HCT116 (cell line): ENCODE measurements at regions not wholly inside any gene's neighbourhood (a gene's known extent, or its start where the extent isn't known, plus 50 kb on each side); places are given as distances from the start of the nearest gene placed in this dataset.

ENCODE experiments used
- EZH2 ChIP-seq: fragments of 200-600 bp; sonication (generic); IDR thresholded peaks from 2 replicates; pipeline ENCODE4 v1.6.1; 2017; ENCODE audit warnings: antibody characterized with exemption, mixed run types
- EZH2phosphoT487 ChIP-seq: fragments of 200-600 bp; IDR thresholded peaks from 2 replicates; pipeline ENCODE4 v1.6.1; 2018; ENCODE audit warnings: antibody characterized with exemption, borderline replicate concordance
- POLR2A ChIP-seq: IDR thresholded peaks from 2 replicates; pipeline ENCODE4 v1.7.0; 2011; ENCODE audit warnings: borderline replicate concordance; ENCODE audit not compliant: insufficient read depth, insufficient read length; ENCODE audit errors: extremely low read depth
- ZNF274 ChIP-seq: fragments of 200-500 bp; sonication (Bioruptor generic); IDR thresholded peaks from 2 replicates; pipeline ENCODE4 v1.6.1; 2014; ENCODE audit warnings: mild to moderate bottlenecking, low read depth, low read length, inconsistent platforms
- TF ChIP-seq, protein P1 (sequence below), 3 experiments: fragments of 200-600 bp in 1 of 3; sonication (generic) in 1 of 3; IDR thresholded peaks in 2 of 3; conservative IDR thresholded peaks in 1 of 3; 2 replicates each; pipeline ENCODE4 v1.5.1; 2012 to 2017; ENCODE audit warnings: low read depth in 2 of 3, low read length in 2 of 3, antibody characterized with exemption in 1 of 3, borderline replicate concordance in 1 of 3, control low read depth in 1 of 3, mild to moderate bottlenecking in 1 of 3, mixed read lengths in 1 of 3, mixed run types in 1 of 3, moderate library complexity in 1 of 3; ENCODE audit not compliant: insufficient read depth in 1 of 3

GRCh38 chr5:54388409-54388808, 67.1 kb upstream of the HSPB3 start:
- TF ChIP-seq POLR2A (no peak), EZH2 (no peak), EZH2phosphoT487 (no peak), ZNF274 (no peak)
- TF ChIP-seq, protein P1, sequence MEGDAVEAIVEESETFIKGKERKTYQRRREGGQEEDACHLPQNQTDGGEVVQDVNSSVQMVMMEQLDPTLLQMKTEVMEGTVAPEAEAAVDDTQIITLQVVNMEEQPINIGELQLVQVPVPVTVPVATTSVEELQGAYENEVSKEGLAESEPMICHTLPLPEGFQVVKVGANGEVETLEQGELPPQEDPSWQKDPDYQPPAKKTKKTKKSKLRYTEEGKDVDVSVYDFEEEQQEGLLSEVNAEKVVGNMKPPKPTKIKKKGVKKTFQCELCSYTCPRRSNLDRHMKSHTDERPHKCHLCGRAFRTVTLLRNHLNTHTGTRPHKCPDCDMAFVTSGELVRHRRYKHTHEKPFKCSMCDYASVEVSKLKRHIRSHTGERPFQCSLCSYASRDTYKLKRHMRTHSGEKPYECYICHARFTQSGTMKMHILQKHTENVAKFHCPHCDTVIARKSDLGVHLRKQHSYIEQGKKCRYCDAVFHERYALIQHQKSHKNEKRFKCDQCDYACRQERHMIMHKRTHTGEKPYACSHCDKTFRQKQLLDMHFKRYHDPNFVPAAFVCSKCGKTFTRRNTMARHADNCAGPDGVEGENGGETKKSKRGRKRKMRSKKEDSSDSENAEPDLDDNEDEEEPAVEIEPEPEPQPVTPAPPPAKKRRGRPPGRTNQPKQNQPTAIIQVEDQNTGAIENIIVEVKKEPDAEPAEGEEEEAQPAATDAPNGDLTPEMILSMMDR (IDR thresholded peaks at IDR 0.05 in 2 of 3, conservative IDR thresholded peaks at IDR 0.05 in 1 of 3; ENCODE audit: borderline replicate concordance in 1 of 3, insufficient read depth in 1 of 3, low read depth in 2 of 3, low read length in 2 of 3), result no peak
